NCI-H460 (cell line): ENCODE measurements at regions not wholly inside any gene's neighbourhood (a gene's known extent, or its start where the extent isn't known, plus 50 kb on each side); places are given as distances from the start of the nearest gene placed in this dataset.
"Not testable (repeated sequence)": the region's sequence is repeated elsewhere in the genome, so short reads cannot be mapped to it uniquely, and the experiment has no call there.

Experiments used
- DNase-seq: peaks from one replicate; pipeline ENCODE4 v3.0.0-alpha.2; 2016; ENCODE audit warnings: low read depth; ENCODE audit errors: extremely low read depth

GRCh38 chr9:107847978-107848964 is 358.7 kb upstream of the KLF4 start:
- DNase-seq = no peak

DNA sequence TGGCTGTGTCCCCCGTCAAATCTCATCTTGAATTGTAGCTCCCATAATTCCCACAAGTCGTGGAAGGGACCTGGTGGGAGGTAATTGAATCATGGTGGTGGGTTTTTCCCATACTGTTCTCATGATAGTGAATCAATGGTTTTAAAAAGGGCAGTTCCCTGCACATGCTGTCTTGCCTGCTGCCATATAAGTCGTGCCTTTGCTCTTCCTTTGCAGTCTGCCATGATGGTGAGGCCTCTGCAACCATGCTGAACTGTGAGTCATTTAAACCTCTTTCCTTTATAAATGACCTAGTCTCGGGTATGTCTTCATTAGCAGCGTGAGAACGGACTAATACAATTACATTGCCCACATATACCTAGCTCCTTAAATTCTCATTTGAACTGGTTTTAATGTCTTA is 353.0 kb upstream of the KLF4 start:
- DNase-seq = no peak

DNA sequence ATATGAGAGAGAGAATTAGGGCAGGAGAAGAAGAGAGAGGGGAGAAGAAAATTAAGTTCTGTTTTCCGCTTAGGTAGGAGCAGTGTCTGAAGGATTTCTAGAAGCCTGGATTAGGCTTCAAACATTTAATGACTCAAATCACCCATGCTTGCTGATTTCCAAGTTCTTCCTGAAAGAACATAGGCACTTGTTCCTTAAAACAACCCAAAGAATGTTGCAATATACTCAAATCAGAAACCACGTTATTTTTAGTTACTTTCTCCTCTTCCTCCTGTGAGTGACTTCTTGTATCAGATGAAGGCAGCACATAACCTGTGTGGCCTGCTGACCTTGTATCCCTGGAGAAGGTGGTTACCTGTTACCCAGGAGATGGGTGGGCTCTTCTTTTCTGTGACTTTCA is 351.5 kb upstream of the KLF4 start:
- no peak for DNase-seq

DNA sequence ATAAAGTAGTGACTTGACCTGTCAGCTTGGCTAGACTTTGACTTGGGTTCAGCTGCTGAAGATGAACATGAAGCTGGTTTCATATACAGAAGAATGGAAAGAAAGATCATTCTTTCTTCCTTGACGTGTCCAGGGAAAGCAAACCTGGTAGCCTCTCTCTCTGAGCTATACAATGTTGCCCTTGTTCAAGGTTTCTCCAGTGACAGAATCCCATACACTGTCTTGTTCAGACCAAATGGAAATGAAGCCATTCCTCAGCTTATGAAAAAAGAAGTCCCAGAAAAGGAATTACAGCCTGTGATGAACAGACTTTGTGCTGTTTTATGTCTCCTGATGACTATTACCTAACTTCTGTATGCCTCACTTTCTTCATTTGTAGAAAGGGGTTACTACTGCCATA is 349.8 kb upstream of the KLF4 start:
- DNase-seq = no peak

GRCh38 chr9:107838766-107839165 is 349.2 kb upstream of the KLF4 start:
- no peak for DNase-seq

DNA sequence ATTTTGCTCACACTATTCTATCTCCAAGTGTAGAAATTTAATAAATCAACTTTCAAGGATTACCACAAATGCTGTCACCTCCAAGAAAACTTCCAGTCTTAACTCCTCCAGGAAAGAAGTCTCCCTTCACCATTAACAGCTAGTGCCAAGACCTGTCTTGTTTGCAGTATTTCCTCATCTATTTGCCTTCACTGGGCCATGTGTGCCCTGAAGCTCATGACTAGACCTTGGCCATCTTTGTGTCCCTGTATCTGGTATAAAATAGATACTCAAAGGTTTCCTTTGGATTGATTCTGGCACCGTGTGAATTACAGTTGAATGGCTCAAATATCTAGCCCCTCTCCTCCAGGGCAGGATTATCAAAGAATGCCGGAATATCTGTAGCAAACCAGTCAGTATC is 346.7 kb upstream of the KLF4 start:
- no peak for DNase-seq

GRCh38 chr9:107833295-107833694 is 343.7 kb upstream of the KLF4 start:
- no peak for DNase-seq

DNA sequence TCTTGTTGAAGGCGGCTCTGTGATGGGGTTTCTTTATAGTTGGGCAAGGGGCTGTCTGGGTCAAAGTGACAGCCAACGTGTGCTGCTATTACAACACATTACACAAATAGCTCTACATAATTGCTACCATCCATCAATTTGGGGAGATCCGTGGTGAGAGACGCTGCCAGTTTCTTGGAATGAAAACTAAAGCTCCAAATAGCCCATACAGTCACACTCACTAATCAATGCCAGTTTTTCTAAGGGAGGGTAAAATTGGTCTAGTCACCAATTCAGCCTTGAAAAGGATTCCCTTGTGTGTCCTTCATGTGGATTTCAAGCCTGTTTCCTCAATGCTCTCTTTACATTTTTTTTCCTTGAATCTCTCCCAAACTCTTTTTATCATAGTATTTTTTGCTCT is 343.3 kb upstream of the KLF4 start:
- DNase-seq = no peak

- DNase-seq = no peak
These were observed 340.9 kb upstream of the KLF4 start for GRCh38 chr9:107830479-107830878.

DNA sequence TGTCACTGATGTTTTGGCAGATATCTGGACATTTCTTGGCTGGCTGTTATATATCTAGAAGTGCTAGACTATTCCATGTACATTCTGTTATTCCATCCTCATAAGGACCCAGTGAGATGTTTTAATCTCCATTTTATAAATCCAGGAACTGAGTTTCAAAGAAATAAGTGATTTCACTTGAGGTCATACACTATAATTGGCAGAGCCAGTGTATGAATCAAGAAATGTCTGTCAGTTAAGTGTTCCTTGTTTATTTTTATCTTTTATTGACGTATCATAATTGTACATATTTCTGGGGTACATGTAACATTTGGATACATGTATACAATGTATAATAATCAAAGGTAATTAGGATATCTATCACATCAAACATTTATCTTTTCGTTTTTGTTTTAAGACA is 338.3 kb upstream of the KLF4 start:
- DNase-seq = no peak

GRCh38 chr9:107827304-107827703 is 337.7 kb upstream of the KLF4 start:
- DNase-seq = no peak

DNA sequence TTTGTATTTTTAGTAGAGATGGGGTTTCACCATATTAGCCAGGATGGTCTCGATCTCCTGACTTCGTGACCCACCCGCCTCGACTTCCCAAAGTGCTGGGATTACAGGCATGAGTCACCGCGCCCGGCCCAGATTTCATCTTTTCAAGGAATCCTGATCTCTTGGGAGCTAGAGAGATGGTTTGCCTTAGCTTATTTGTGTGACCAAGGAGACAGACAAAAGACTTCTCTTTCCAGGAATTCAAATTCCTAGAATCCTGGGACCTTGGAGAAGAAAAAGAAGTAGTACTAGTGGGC is 337.1 kb upstream of the KLF4 start:
- DNase-seq = not testable (repeated sequence)

- DNase-seq = no peak
These were observed 335.0 kb upstream of the KLF4 start for GRCh38 chr9:107824556-107824955.

- DNase-seq = no peak
These were observed 330.4 kb upstream of the KLF4 start for GRCh38 chr9:107819772-107820565.

GRCh38 chr9:107818503-107818829 is 328.9 kb upstream of the KLF4 start:
- not testable (repeated sequence) for DNase-seq

GRCh38 chr9:107817595-107818502 is 328.3 kb upstream of the KLF4 start:
- DNase-seq = not testable (repeated sequence)

GRCh38 chr9:107816561-107817021 is 327.0 kb upstream of the KLF4 start:
- no peak for DNase-seq

- no peak for DNase-seq
These were observed 326.4 kb upstream of the KLF4 start for GRCh38 chr9:107815782-107816560.

- no peak for DNase-seq
These were observed 323.7 kb upstream of the KLF4 start for GRCh38 chr9:107813287-107813686.

GRCh38 chr9:107810461-107810961 is 320.9 kb upstream of the KLF4 start:
- DNase-seq = no peak
